GM23338 (cell line): ENCODE measurements at regions not wholly inside any gene's neighbourhood (a gene's known extent, or its start where the extent isn't known, plus 50 kb on each side); places are given as distances from the start of the nearest gene placed in this dataset.

Experiments used
- ATAC-seq: fragments of 200-7000 bp; cut with Tn5 transposase; 3 replicates; pipeline ENCODE4 v1.9.1; 2020
- DNase-seq: peaks from one replicate; pipeline ENCODE4 v3.0.0-alpha.2; 2015; ENCODE audit warnings: low spot score
- H2AFZ ChIP-seq: fragments of 200-600 bp; sonication (generic); 2 replicates; pipeline ENCODE4 v1.8.0; 2016; ENCODE audit warnings: antibody characterized with exemption, mild to moderate bottlenecking, moderate library complexity
- H3F3A ChIP-seq: fragments of 200-600 bp; sonication (generic); replicated peaks from 2 replicates; pipeline ENCODE4 v1.8.0; 2017; ENCODE audit warnings: antibody characterized with exemption, mixed run types, low read depth
- H3K27ac ChIP-seq: fragments of 200-600 bp; sonication (generic); 2 replicates; pipeline ENCODE4 v1.6.1; 2016; ENCODE audit warnings: low read depth
- H3K27me3 ChIP-seq: fragments of 200-600 bp; sonication (generic); 2 replicates; pipeline ENCODE4 v1.8.0; 2016; ENCODE audit warnings: mild to moderate bottlenecking, mixed run types, moderate library complexity; ENCODE audit not compliant: insufficient read depth
- H3K36me3 ChIP-seq: fragments of 200-600 bp; sonication (generic); 2 replicates; pipeline ENCODE4 v1.8.0; 2016; ENCODE audit warnings: mild to moderate bottlenecking; ENCODE audit not compliant: insufficient read depth
- H3K4me1 ChIP-seq: fragments of 200-600 bp; sonication (generic); 2 replicates; pipeline ENCODE4 v1.8.0; 2016; ENCODE audit warnings: mild to moderate bottlenecking, moderate library complexity; ENCODE audit not compliant: insufficient read depth
- H3K4me2 ChIP-seq: fragments of 200-600 bp; sonication (generic); 2 replicates; pipeline ENCODE4 v1.7.1; 2017; ENCODE audit warnings: mixed run types
- H3K4me3 ChIP-seq: fragments of 200-600 bp; sonication (generic); 2 replicates; pipeline ENCODE4 v1.6.1; 2016; ENCODE audit warnings: mixed run types
- H3K79me2 ChIP-seq: fragments of 200-600 bp; sonication (generic); replicated peaks from 2 replicates; pipeline ENCODE4 v1.8.0; 2017; ENCODE audit warnings: mild to moderate bottlenecking; ENCODE audit not compliant: insufficient read depth
- H3K9me2 ChIP-seq: fragments of 200-600 bp; sonication (generic); 2 replicates; pipeline ENCODE4 v1.8.0; 2017; ENCODE audit not compliant: insufficient read depth
- H4K20me1 ChIP-seq: fragments of 200-600 bp; sonication (generic); replicated peaks from 2 replicates; pipeline ENCODE4 v1.8.0; 2017; ENCODE audit warnings: mild to moderate bottlenecking; ENCODE audit not compliant: insufficient read depth
- H3K27ac Mint-ChIP-seq: 2 replicates; pipeline ENCODE4 v1.8.0; 2020; ENCODE audit warnings: inconsistent platforms, mild to moderate bottlenecking, moderate library complexity, mixed read lengths
- H3K27me3 Mint-ChIP-seq: 3 replicates; pipeline ENCODE4 v1.8.0; 2022; ENCODE audit warnings: low read depth, mild to moderate bottlenecking, moderate library complexity, mixed read lengths, inconsistent platforms; ENCODE audit not compliant: insufficient read depth, poor library complexity
- H3K36me3 Mint-ChIP-seq: 3 replicates; pipeline ENCODE4 v1.8.0; 2021; ENCODE audit warnings: low read depth, mild to moderate bottlenecking, inconsistent platforms, moderate library complexity, mixed read lengths
- H3K4me1 Mint-ChIP-seq: 3 replicates; pipeline ENCODE4 v1.8.0; 2020; ENCODE audit warnings: mild to moderate bottlenecking, inconsistent platforms, mixed read lengths
- H3K4me3 Mint-ChIP-seq: 3 replicates; pipeline ENCODE4 v1.8.0; 2021; ENCODE audit warnings: moderate library complexity, mild to moderate bottlenecking, inconsistent platforms, mixed read lengths
- H3K9me3 Mint-ChIP-seq: 3 replicates; pipeline ENCODE4 v1.8.0; 2020; ENCODE audit warnings: moderate library complexity, mild to moderate bottlenecking, inconsistent platforms, mixed read lengths
- CREB1 ChIP-seq: fragments of 250-450 bp; sonication (Bioruptor Pico); IDR thresholded peaks from 2 replicates; pipeline ENCODE4 v1.5.0; 2020; ENCODE audit warnings: low read depth, mild to moderate bottlenecking, moderate library complexity
- CTCF ChIP-seq, 2 experiments: fragments of 200-600 bp in 1 of 2; sonication (generic) in 1 of 2; conservative IDR thresholded peaks; 2 replicates each; pipeline versions ENCODE4 v1.5.1 to v1.6.1; 2016 to 2017; ENCODE audit warnings: antibody characterized with exemption in 2 of 2, low read depth in 2 of 2, mild to moderate bottlenecking in 2 of 2, moderate library complexity in 1 of 2
- ETS1 ChIP-seq: IDR thresholded peaks from 2 replicates; pipeline ENCODE4 v1.6.1; 2016; ENCODE audit warnings: antibody characterized with exemption
- EZH2 ChIP-seq: fragments of 200-600 bp; sonication (generic); IDR thresholded peaks from one replicate; pipeline ENCODE4 v1.8.0; 2017; ENCODE audit warnings: antibody characterized with exemption, mild to moderate bottlenecking, low read depth; ENCODE audit not compliant: unreplicated experiment
- EZH2phosphoT487 ChIP-seq: fragments of 200-600 bp; sonication (generic); IDR thresholded peaks from one replicate; pipeline ENCODE4 v1.8.1; 2018; ENCODE audit warnings: antibody characterized with exemption; ENCODE audit not compliant: unreplicated experiment
- JUNB ChIP-seq: IDR thresholded peaks from one replicate; pipeline ENCODE4 v1.6.1; 2016; ENCODE audit warnings: antibody characterized with exemption; ENCODE audit not compliant: unreplicated experiment
- NANOG ChIP-seq: IDR thresholded peaks from 2 replicates; pipeline ENCODE4 v1.6.1; 2016; ENCODE audit warnings: antibody characterized with exemption, borderline replicate concordance
- POLR2AphosphoS5 ChIP-seq: IDR thresholded peaks from 2 replicates; pipeline ENCODE4 v1.6.1; 2016; ENCODE audit warnings: antibody characterized with exemption, low read depth
- REST ChIP-seq: IDR thresholded peaks from one replicate; pipeline ENCODE4 v1.6.1; 2018; ENCODE audit warnings: antibody characterized with exemption; ENCODE audit not compliant: unreplicated experiment
- STAT1 ChIP-seq: IDR thresholded peaks from one replicate; pipeline ENCODE4 v1.6.1; 2016; ENCODE audit warnings: antibody characterized with exemption; ENCODE audit not compliant: unreplicated experiment
- ZNF114 ChIP-seq: fragments of 250-450 bp; sonication (Bioruptor Pico); IDR thresholded peaks from 2 replicates; pipeline ENCODE4 v1.5.0; 2020; ENCODE audit warnings: mild to moderate bottlenecking, moderate library complexity
- ZNF331 ChIP-seq: fragments of 250-450 bp; sonication (Bioruptor Pico); IDR thresholded peaks from 2 replicates; pipeline ENCODE4 v1.5.0; 2020; ENCODE audit warnings: low read depth, mild to moderate bottlenecking, moderate library complexity
- ZNF462 ChIP-seq: fragments of 250-450 bp; sonication (Bioruptor Pico); IDR thresholded peaks from 2 replicates; pipeline ENCODE4 v1.5.0; 2020; ENCODE audit warnings: mild to moderate bottlenecking, moderate library complexity

- no peak for TF ChIP-seq ZNF462
- TF ChIP-seq JUNB: no peak
These were observed 260.7 kb downstream of the PREX1 start (continued) for GRCh38 chr20:48567145-48567544.

GRCh38 chr20:48564982-48565539, 262.7 kb downstream of the PREX1 start:
- DNase-seq: no peak
- Histone ChIP-seq H3K4me1 (no peaks in the 10 kb centered on the region), H3F3A (no peaks in the 10 kb centered on the region), H4K20me1 (no peaks in the 10 kb centered on the region), H3K36me3 (no peaks in the 10 kb centered on the region), H3K9me2 (0 out of 2 replicates have a peak, but pooled peaks cover 4% of the 10 kb centered on the region), H3K27me3 (no peaks in the 10 kb centered on the region), H3K4me3 (no peak overlapping the region), H2AFZ (no peak overlapping the region), H3K27ac (no peak overlapping the region), H3K79me2 (no peaks in the 10 kb centered on the region), H3K4me2 (no peak overlapping the region)
- ATAC-seq: no peak
- H3K27me3 Mint-ChIP-seq: peaks cover 4% of the 10 kb centered on the region
- H3K4me3 Mint-ChIP-seq: no peak overlapping the region
- peaks cover 12% of the 10 kb centered on the region for H3K9me3 Mint-ChIP-seq
- H3K4me1 Mint-ChIP-seq: no peaks in the 10 kb centered on the region
- peaks cover 3% of the 10 kb centered on the region; the same call in 2 of the 3 replicates for H3K36me3 Mint-ChIP-seq
- H3K27ac Mint-ChIP-seq: no peak overlapping the region
- TF ChIP-seq EZH2phosphoT487 (no peak), POLR2AphosphoS5 (no peak), EZH2 (no peak), ZNF331 (CRISPR knock-in tag) (no peak), ZNF114 (CRISPR knock-in tag) (no peak), NANOG (no peak), ETS1 (no peak), CREB1 (no peak), CTCF (conservative IDR thresholded peaks at IDR 0.05; ENCODE audit: low read depth in 2 of 2) (no peak), REST (no peak), JUNB (no peak), STAT1 (no peak)
